ENCODE measurements at regions not wholly inside any gene's neighbourhood (a gene's known extent, or its start where the extent isn't known, plus 50 kb on each side); places are given as distances from the start of the nearest gene placed in this dataset.

DNA sequence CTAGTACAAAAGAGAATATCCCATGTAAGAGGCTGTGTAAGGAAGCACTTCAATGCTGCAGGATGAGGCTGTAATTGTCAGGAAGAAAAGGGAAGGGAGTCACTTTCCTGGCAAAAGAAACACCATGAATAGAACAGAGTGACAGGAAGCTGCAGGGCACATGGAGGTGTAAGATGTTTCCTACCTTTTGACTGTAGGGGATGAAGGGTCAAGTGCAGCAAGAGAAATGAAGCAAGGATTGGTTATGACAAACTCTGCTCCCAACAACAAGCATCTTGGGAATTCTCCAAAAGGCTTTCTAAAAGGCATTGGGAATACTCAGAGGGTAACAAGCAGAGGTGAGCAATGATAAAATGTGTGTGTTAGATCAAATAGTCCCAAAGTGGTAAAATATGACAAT lies 74.3 kb upstream of the NPY2R start:
- intact Hi-C loops (cut with micrococcal nuclease; ENCODE audit: unreplicated experiment) = no loop called here
- no peaks in the 10 kb centered on the region for H3K27me3 Mint-ChIP-seq (ENCODE audit: unreplicated experiment)
- CTCF ChIA-PET = no interaction called here
- H3K4me1 Mint-ChIP-seq (ENCODE audit: low read depth, unreplicated experiment) = no peaks in the 10 kb centered on the region
- no peaks in the 10 kb centered on the region for H3K36me3 Mint-ChIP-seq (ENCODE audit: insufficient read depth, unreplicated experiment)
- TF ChIP-seq, protein P1, sequence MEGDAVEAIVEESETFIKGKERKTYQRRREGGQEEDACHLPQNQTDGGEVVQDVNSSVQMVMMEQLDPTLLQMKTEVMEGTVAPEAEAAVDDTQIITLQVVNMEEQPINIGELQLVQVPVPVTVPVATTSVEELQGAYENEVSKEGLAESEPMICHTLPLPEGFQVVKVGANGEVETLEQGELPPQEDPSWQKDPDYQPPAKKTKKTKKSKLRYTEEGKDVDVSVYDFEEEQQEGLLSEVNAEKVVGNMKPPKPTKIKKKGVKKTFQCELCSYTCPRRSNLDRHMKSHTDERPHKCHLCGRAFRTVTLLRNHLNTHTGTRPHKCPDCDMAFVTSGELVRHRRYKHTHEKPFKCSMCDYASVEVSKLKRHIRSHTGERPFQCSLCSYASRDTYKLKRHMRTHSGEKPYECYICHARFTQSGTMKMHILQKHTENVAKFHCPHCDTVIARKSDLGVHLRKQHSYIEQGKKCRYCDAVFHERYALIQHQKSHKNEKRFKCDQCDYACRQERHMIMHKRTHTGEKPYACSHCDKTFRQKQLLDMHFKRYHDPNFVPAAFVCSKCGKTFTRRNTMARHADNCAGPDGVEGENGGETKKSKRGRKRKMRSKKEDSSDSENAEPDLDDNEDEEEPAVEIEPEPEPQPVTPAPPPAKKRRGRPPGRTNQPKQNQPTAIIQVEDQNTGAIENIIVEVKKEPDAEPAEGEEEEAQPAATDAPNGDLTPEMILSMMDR (IDR thresholded peaks at IDR 0.05; ENCODE audit: unreplicated experiment) = no peak
- no peak overlapping the region for H3K4me3 Mint-ChIP-seq (ENCODE audit: low read depth, unreplicated experiment)
- no peak for DNase-seq
- no peak overlapping the region for H3K27ac Mint-ChIP-seq (ENCODE audit: unreplicated experiment)
- no peaks in the 10 kb centered on the region for H3K9me3 Mint-ChIP-seq (ENCODE audit: low read depth, unreplicated experiment)
- BruUV-seq (replicated peaks) = no TSS peak

DNA sequence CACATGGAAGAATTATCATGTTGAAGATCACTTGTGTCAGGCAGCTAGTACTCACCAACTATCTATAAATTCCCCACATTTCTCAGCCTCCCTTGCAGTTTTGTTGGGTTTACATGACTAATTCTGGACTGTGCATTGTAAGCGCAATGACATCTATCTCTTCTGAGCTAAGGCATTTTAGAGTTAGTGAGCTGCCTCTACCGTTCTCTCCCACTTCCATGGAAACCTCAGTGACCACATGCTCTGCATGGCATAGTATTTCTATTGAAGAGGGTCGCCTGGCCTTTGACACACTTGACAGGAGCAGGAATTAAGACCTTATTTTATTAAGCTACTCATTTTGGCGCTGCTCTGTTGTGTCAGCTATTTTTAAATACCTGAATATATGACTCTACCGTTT lies 67.5 kb upstream of the NPY2R start:
- intact Hi-C loops (cut with micrococcal nuclease; ENCODE audit: unreplicated experiment) = no loop called here
- CTCF ChIA-PET = no interaction called here
- DNase-seq = no peak
- no peaks in the 10 kb centered on the region for H3K9me3 Mint-ChIP-seq (ENCODE audit: low read depth, unreplicated experiment)
- no TSS peak for BruUV-seq (replicated peaks)
- H3K36me3 Mint-ChIP-seq (ENCODE audit: insufficient read depth, unreplicated experiment) = no peaks in the 10 kb centered on the region
- H3K27ac Mint-ChIP-seq (ENCODE audit: unreplicated experiment) = no peak overlapping the region
- H3K4me3 Mint-ChIP-seq (ENCODE audit: low read depth, unreplicated experiment) = no peak overlapping the region
- H3K27me3 Mint-ChIP-seq (ENCODE audit: unreplicated experiment) = no peaks in the 10 kb centered on the region
- TF ChIP-seq, protein P1 (IDR thresholded peaks at IDR 0.05; ENCODE audit: unreplicated experiment) = no peak
- no peaks in the 10 kb centered on the region for H3K4me1 Mint-ChIP-seq (ENCODE audit: low read depth, unreplicated experiment)

DNA sequence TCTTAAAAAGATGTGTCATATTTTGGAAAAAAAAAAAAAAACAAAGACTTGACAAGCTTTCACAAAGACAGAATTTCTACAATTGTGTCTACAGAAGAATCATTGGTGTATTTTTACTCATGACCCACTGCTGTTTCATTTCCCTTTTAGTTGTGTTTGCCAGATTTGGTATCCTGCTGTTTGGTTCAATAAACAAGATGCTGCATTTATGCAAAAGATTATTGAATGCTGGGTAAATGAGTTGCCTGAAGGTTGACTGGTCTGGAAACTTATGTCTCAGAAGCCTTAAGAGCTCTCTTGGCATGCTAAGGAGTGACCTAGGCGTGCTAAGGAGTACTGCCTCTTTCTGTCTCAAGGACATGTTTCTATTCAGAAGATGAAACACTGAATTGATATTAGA lies 64.9 kb upstream of the NPY2R start:
- intact Hi-C loops (cut with micrococcal nuclease; ENCODE audit: unreplicated experiment) = no loop called here
- DNase-seq = no peak
- TF ChIP-seq, protein P1 (IDR thresholded peaks at IDR 0.05; ENCODE audit: unreplicated experiment) = no peak
- Mint-ChIP-seq H3K36me3 (ENCODE audit: insufficient read depth, unreplicated experiment) (no peaks in the 10 kb centered on the region), H3K27ac (ENCODE audit: unreplicated experiment) (no peak overlapping the region), H3K27me3 (ENCODE audit: unreplicated experiment) (no peaks in the 10 kb centered on the region), H3K4me1 (ENCODE audit: low read depth, unreplicated experiment) (no peaks in the 10 kb centered on the region), H3K4me3 (ENCODE audit: low read depth, unreplicated experiment) (no peak overlapping the region), H3K9me3 (ENCODE audit: low read depth, unreplicated experiment) (no peaks in the 10 kb centered on the region)
- CTCF ChIA-PET = no interaction called here
- no TSS peak for BruUV-seq (replicated peaks)
